ENCODE measurements at regions not wholly inside any gene's neighbourhood (a gene's known extent, or its start where the extent isn't known, plus 50 kb on each side); places are given as distances from the start of the nearest gene placed in this dataset.
"Not testable (repeated sequence)": the region's sequence is repeated elsewhere in the genome, so short reads cannot be mapped to it uniquely, and the experiment has no call there.

- no peak for DNase-seq
Measured at GRCh38 chrX:150058728-150059127, 120.4 kb upstream of the EOLA2 start.

GRCh38 chrX:150060406-150060805 is 122.1 kb upstream of the EOLA2 start:
- no peak for DNase-seq

- DNase-seq = peak; percentile 26
Measured at GRCh38 chrX:150062292-150063137, 124.2 kb upstream of the EOLA2 start.

DNA sequence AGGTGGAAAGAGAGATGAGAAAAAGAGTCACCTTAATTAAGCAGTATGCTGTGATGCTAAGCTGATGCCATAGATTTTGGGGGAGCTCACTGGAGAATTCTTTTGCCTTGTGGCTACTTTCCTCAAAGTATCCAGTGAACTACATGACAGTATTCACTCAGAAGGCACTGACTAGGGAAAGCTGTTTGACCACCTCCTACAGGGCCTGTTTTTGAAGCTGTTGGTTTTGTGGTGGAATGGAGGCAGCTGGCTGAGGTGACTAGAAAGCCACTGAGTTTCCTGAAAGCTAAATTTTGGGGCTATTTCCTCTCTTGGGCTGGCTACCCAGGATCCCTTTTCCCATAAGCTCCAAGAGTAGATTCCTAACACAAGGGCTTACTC is 124.8 kb upstream of the EOLA2 start:
- DNase-seq = no peak

DNA sequence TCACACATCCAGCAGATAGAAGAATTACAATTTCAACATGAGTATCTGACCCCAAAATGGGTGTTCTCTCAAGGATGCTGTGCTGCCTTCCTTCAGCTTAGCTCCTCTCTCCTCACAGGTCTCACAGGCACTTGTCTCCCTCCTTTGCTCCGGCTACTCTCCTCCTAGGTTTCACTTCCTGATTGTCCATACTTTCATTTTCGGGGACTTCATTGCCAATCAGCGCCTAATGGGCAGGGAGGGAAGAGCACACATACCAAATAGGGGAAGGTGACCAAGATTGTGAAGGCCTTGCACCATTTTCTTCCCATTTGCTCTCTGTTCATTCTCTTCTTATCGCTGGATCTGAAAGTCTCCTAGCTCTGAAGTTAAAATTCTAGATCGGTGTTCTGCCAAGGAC is 125.4 kb upstream of the EOLA2 start:
- DNase-seq = no peak

GRCh38 chrX:150074175-150074574 is 135.9 kb upstream of the EOLA2 start:
- no peak for DNase-seq

- no peak for DNase-seq
Measured at GRCh38 chrX:150080497-150080896, 142.2 kb upstream of the EOLA2 start.

- no peak for DNase-seq
Measured at GRCh38 chrX:150081076-150081475, 142.8 kb upstream of the EOLA2 start.

DNA sequence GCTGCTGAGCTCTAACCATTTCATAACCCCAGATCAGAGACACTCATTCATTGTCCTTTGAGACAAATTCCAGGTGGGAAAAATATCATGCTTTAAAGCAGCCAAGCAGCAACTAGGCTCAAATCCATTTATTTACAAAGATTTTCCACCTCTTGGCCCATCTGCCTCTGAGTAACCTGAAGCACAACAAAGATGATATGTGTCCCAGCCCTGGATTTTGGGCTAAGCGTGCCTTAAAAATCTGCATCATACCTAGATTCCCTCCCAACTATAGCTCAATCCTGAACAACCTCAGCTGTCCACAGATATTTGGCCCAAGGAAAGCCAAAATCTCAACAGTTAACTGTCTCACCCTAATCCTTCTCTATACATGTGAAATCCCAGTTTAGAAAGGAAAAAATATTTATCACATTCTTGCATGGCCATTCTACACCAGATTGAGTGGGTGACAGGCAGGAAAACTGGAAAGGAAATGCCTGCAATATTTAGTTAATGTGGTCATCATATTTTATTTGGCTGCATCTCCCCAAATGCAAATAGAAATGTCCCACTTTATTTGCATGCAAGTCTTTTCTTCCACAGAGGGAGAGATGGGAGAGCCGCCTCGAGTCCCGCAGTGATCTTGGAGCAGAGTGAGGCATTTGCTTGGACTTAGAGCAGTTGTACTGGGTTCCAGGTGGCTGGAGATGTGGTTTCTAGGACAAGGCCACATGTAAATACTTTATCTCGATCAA is 146.4 kb upstream of the EOLA2 start:
- DNase-seq = peak; percentile 40

DNA sequence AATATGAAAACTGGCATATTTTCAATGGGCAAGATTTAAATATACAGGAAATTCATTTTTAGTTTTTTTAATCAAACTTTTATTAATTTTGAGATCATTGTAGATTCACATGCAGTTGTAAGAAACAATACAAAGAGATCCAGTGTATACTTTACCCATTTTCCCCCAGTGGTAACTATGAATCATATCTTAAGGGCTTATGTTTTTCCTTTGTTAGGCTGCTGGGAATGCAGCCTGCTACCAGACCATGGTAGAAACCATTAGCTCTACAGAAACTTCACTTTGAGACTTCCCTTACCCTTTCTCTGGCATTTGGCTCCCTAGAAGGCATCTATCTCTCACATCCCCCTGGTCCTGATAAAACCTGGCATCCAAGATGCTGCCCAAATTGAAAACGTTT is 147.6 kb upstream of the EOLA2 start:
- DNase-seq = no peak

GRCh38 chrX:150086371-150086770 is 148.1 kb upstream of the EOLA2 start:
- DNase-seq = no peak

GRCh38 chrX:150087612-150088011 is 149.3 kb upstream of the EOLA2 start:
- DNase-seq = no peak

DNA sequence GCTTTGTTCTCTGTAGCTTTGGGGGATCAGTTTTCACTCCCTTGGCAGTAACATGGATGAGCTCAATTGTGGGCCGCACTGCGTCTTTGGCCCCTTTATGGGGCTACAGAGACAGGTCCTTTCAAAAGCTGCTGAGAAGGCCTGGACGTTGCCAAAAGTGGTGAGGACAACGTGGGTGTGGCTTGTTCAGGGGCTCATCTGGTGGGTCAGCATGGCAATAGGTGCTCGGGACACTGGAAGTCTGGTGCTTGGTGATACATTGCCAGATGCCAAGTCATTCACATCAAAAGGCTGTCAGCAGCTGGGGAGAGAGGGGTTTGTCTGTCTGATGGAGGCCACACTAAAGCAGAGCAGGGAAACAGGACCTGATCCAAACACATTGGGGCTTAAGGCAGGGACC is 149.8 kb upstream of the EOLA2 start:
- no peak for DNase-seq

- no peak for DNase-seq
Measured at GRCh38 chrX:150088766-150089518, 150.7 kb upstream of the EOLA2 start.

DNA sequence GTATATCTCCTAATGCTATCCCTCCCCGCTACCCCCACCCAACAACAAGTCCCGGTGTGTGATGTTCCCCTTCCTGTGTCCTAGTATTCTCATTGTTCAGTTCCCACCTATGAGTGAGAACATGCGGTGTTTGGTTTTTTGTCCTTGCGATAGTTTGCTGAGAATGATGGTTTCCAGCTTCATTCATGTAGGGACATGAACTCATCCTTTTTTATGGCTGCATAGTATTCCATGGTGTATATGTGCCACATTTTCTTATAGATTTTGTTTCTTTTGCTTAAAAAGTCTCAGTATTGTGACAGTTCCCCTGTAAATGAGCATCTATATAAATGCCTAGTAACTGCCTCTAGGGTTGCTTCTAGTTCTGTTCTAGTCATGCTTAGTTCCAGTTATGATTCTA is 153.0 kb upstream of the EOLA2 start:
- not testable (repeated sequence) for DNase-seq

- no peak for DNase-seq
Measured at GRCh38 chrX:150092549-150092948, 154.3 kb upstream of the EOLA2 start.

GRCh38 chrX:150094375-150094774 is 156.1 kb upstream of the EOLA2 start:
- DNase-seq = peak; percentile 43

- DNase-seq = no peak
Measured at GRCh38 chrX:150094996-150095395, 156.7 kb upstream of the EOLA2 start.

GRCh38 chrX:150099316-150099715 is 161.0 kb upstream of the EOLA2 start:
- DNase-seq = no peak

GRCh38 chrX:150100261-150100660 is 162.0 kb upstream of the EOLA2 start:
- DNase-seq = no peak

DNA sequence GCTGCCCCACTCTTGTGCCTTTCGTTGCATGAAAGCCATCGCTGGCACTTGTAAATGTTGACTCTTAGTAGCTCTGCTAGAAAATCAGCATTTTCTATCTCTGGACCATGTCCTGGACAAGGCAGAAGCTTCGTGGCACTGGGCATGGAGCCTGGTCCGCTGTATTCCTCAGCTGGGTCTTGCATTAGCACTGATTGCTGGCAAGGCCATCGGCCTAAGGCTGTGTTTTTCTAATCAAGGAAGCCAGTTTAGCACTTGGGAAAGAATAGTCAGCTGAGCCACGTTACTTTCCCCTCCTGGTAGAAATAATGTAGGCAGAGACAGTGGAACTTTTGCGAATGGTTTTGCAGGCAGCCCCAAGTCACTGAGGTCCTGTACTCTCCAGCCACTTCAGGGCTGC is 180.2 kb upstream of the EOLA2 start:
- peak; percentile 52 for DNase-seq

DNA sequence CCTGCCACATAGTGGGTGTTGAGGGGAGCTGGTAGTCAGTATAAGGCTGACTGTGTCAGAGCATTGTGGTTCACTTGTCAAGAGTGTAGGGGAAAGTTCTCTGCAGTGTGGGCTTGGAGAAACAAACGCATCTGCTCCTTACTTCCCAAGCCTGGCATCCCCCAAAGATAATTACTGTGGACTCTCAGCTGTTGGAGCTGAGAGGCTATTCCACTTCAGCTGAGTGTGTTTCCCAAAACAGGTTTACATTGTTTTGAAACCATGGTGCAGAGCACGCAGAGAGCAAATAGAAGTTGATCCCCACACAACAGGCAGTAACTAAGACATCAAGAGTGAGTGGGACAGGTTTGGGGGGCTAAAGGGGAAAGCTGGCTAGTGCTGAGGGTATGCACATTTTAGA is 181.0 kb upstream of the EOLA2 start:
- peak; percentile 23 for DNase-seq

DNA sequence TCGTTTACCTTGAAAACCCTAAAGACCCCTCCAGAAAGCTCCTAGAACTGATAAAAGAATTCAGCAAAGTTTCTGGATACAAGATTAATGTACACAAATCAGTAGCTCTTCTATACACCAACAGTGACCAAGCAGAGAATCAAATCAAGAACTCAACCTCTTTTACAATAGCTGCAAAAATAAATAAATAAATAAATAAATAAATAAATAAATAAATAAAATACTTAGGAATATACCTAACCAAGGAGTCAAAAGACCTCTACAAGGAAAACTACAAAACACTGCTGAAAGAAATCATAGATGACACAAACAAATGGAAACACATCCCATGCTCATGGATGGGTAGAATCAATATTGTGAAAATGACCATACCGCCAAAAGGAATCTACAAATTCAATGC is 186.8 kb upstream of the EOLA2 start:
- DNase-seq = not testable (repeated sequence)
